Keratinocyte (primary cell): ENCODE measurements at regions not wholly inside any gene's neighbourhood (a gene's known extent, or its start where the extent isn't known, plus 50 kb on each side); places are given as distances from the start of the nearest gene placed in this dataset.

Experiments
- DNase-seq: peaks from one replicate; pipeline ENCODE4 v3.0.0-alpha.2; 2011; ENCODE audit warnings: low read depth, missing footprints, low spot score
- FAIRE-seq: peaks from 2 replicates; lab custom pipeline; 2011; peaks lifted over from hg19 to GRCh38; lab: Jason Lieb, UNC
- H2AFZ ChIP-seq: 2 replicates; pipeline ENCODE4 v1.6.0; 2012; ENCODE audit warnings: low read length, control low read depth, inconsistent platforms; ENCODE audit not compliant: control insufficient read depth
- H3K27ac ChIP-seq: 2 replicates; pipeline ENCODE4 v1.5.1; 2011; ENCODE audit warnings: low read length; ENCODE audit not compliant: control insufficient read depth, insufficient read depth
- H3K27me3 ChIP-seq: 3 replicates; pipeline ENCODE4 v1.6.0; 2011; ENCODE audit warnings: low read length; ENCODE audit not compliant: control insufficient read depth, insufficient read depth; ENCODE audit errors: extremely low read depth
- H3K36me3 ChIP-seq, 2 experiments: 2 replicates in 1 of 2; 3 replicates in 1 of 2; pipeline ENCODE4 v1.5.1; 2011; ENCODE audit warnings: low read length in 2 of 2, mild to moderate bottlenecking in 1 of 2; ENCODE audit not compliant: control insufficient read depth in 2 of 2, insufficient read depth in 2 of 2; ENCODE audit errors: extremely low read depth in 1 of 2
- H3K4me1 ChIP-seq: 3 replicates; pipeline ENCODE4 v1.5.1; 2011; ENCODE audit warnings: low read length; ENCODE audit not compliant: control insufficient read depth, insufficient read depth; ENCODE audit errors: extremely low read depth
- H3K4me2 ChIP-seq: 3 replicates; pipeline ENCODE4 v1.6.0; 2011; ENCODE audit warnings: low read depth, low read length; ENCODE audit not compliant: control insufficient read depth, insufficient read depth; ENCODE audit errors: extremely low read depth
- H3K4me3 ChIP-seq, 3 experiments: fragments of 200-600 bp in 1 of 3; sonication (generic) in 1 of 3; 2 replicates in 2 of 3; 3 replicates in 1 of 3; pipeline ENCODE4 v1.5.1; 2011 to 2016; ENCODE audit warnings: low read length in 3 of 3, mild to moderate bottlenecking in 3 of 3, control low read depth in 2 of 3, inconsistent platforms in 1 of 3, low read depth in 1 of 3, mixed read lengths in 1 of 3, mixed run types in 1 of 3, moderate library complexity in 1 of 3; ENCODE audit not compliant: control insufficient read depth in 2 of 3, insufficient read depth in 2 of 3; ENCODE audit errors: extremely low read depth in 1 of 3
- H3K79me2 ChIP-seq: 2 replicates; pipeline ENCODE4 v1.6.0; 2012; ENCODE audit warnings: low read length; ENCODE audit not compliant: control insufficient read depth, insufficient read depth
- H3K9ac ChIP-seq: 3 replicates; pipeline ENCODE4 v1.6.0; 2011; ENCODE audit warnings: low read length; ENCODE audit not compliant: control insufficient read depth, insufficient read depth; ENCODE audit errors: extremely low read depth
- H3K9me1 ChIP-seq: 3 replicates; pipeline ENCODE4 v1.6.0; 2011; ENCODE audit warnings: low read length; ENCODE audit not compliant: control insufficient read depth, insufficient read depth; ENCODE audit errors: extremely low read depth
- H3K9me3 ChIP-seq: 2 replicates; pipeline ENCODE4 v1.5.1; 2012; ENCODE audit warnings: low read depth, low read length; ENCODE audit not compliant: control insufficient read depth
- H4K20me1 ChIP-seq: 3 replicates; pipeline ENCODE4 v1.6.0; 2011; ENCODE audit warnings: low read length; ENCODE audit not compliant: control insufficient read depth, insufficient read depth; ENCODE audit errors: extremely low read depth
- CTCF ChIP-seq, 3 experiments: IDR thresholded peaks in 1 of 3; conservative IDR thresholded peaks in 1 of 3; optimal IDR thresholded peaks in 1 of 3; 2 replicates in 2 of 3; 3 replicates in 1 of 3; pipeline versions ENCODE3 to v1.5.1; 2011; ENCODE audit warnings: low read length in 3 of 3, mild to moderate bottlenecking in 3 of 3, moderate library complexity in 2 of 3, control low read depth in 1 of 3, inconsistent platforms in 1 of 3; ENCODE audit not compliant: insufficient read depth in 2 of 3; ENCODE audit errors: extremely low read depth in 1 of 3
- EZH2 ChIP-seq: IDR thresholded peaks from one replicate; pipeline ENCODE4 v1.6.1; 2012; ENCODE audit warnings: inconsistent platforms, mild to moderate bottlenecking, low read length, moderate library complexity
- dilution Hi-C: fragments of 300-500 bp; cut with MboI; formaldehyde crosslinking; loops from one replicate; pipeline ENCODE4 v1.7.0; 2020; ENCODE audit warnings: low sequenced_read_pairs; ENCODE audit not compliant: extremely low pct_ligation_motif_present

DNA sequence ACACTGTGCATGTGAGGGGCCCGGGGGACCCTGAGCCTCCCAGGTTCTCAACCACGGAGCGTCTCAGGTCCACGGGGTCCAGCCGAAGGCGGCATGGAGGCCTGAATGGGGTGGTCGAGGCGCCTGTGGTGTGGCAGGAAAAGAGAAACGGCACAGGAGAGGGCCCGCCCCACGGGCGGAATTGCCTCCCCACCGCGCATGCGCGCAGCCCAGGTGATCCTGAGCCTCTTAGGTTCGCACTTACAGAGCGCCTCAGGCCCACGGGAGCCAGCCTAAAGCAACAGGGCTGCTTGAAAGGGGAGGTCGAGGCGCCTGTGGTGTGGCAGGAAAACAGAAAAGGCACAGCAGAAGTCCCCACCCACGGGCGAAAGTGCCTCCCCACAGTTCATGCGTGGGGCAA lies 311.0 kb downstream of the ALG10 start:
- Histone ChIP-seq H3K27me3 (no peaks in the 10 kb centered on the region), H3K9ac (no peak overlapping the region), H3K79me2 (no peaks in the 10 kb centered on the region), H3K4me2 (no peak overlapping the region), H3K9me1 (no peaks in the 10 kb centered on the region), H3K4me1 (no peaks in the 10 kb centered on the region), H4K20me1 (no peaks in the 10 kb centered on the region), H2AFZ (no peak overlapping the region), H3K36me3 (no peaks in the 10 kb centered on the region), H3K27ac (no peak overlapping the region), H3K9me3 (peaks cover 4% of the 10 kb centered on the region), H3K4me3 (no peak overlapping the region)
- DNase-seq, result no peak
- dilution Hi-C loops, result no loop called here
- FAIRE-seq, result no peak
- TF ChIP-seq CTCF (optimal IDR thresholded peaks at IDR 0.05 in 1 of 3, IDR thresholded peaks at IDR 0.05 in 1 of 3, conservative IDR thresholded peaks at IDR 0.05 in 1 of 3; ENCODE audit: extremely low read depth in 1 of 3, insufficient read depth in 2 of 3, low read length in 3 of 3), result no peak
- no peak for TF ChIP-seq EZH2

- no peaks in the 10 kb centered on the region for H4K20me1 ChIP-seq
- TF ChIP-seq EZH2 (no peak), CTCF (optimal IDR thresholded peaks at IDR 0.05 in 1 of 3, IDR thresholded peaks at IDR 0.05 in 1 of 3, conservative IDR thresholded peaks at IDR 0.05 in 1 of 3; ENCODE audit: extremely low read depth in 1 of 3, insufficient read depth in 2 of 3, low read length in 3 of 3) (no peak)
- no peaks in the 10 kb centered on the region for H3K4me1 ChIP-seq
- no peak overlapping the region for H3K9ac ChIP-seq
- no peak overlapping the region for H3K4me2 ChIP-seq
- H2AFZ ChIP-seq, result no peak overlapping the region
- H3K9me1 ChIP-seq, result no peaks in the 10 kb centered on the region
- no peaks in the 10 kb centered on the region for H3K36me3 ChIP-seq
- peaks cover 2% of the 10 kb centered on the region for H3K9me3 ChIP-seq
- no peak overlapping the region for H3K27ac ChIP-seq
- H3K4me3 ChIP-seq, result no peak overlapping the region
- no peaks in the 10 kb centered on the region for H3K27me3 ChIP-seq
- no peak for DNase-seq
- H3K79me2 ChIP-seq, result no peaks in the 10 kb centered on the region
- dilution Hi-C loops, result no loop called here
- no peak for FAIRE-seq
These were observed 312.2 kb downstream of the ALG10 start for GRCh38 chr12:34334538-34334937.
